OCI-LY7 (cell line): ENCODE measurements at regions not wholly inside any gene's neighbourhood (a gene's known extent, or its start where the extent isn't known, plus 50 kb on each side); places are given as distances from the start of the nearest gene placed in this dataset.

ENCODE experiments used
- BruUV-seq: library from RNA; stranded (reverse); fragments of 400-500 nt; replicated peaks from 2 replicates; lab custom pipeline; 2021; lab: Mats Ljungman, UMichigan
- CTCF ChIA-PET: fragments of 300-600 bp; sonication (Branson Sonifier 250); formaldehyde crosslinking; loops from one replicate; lab custom pipeline; 2022; ENCODE audit warnings: antibody characterized with exemption; ENCODE audit not compliant: unreplicated experiment; lab: Charles Lee
- POLR2A ChIA-PET: fragments of 300-600 bp; sonication (Branson Sonifier 250); formaldehyde crosslinking; loops from one replicate; lab custom pipeline; 2022; ENCODE audit warnings: antibody characterized with exemption; lab: Charles Lee
- DNase-seq: peaks from one replicate; pipeline ENCODE4 v3.0.0-alpha.2; 2015; ENCODE audit warnings: low spot score
- H2AFZ ChIP-seq: fragments of 200-600 bp; sonication (generic), shearing (Covaris generic); 2 replicates; pipeline ENCODE4 v1.6.1; 2014; ENCODE audit warnings: mild to moderate bottlenecking, antibody characterized with exemption, low read length, moderate library complexity
- H3K27ac ChIP-seq: fragments of 200-600 bp; sonication (generic); 2 replicates; pipeline ENCODE4 v1.5.1; 2014; ENCODE audit warnings: mixed run types, low read depth, mild to moderate bottlenecking, moderate library complexity, low read length, inconsistent platforms; ENCODE audit not compliant: poor library complexity, severe bottlenecking
- H3K36me3 ChIP-seq: fragments of 200-600 bp; sonication (generic); 2 replicates; pipeline ENCODE4 v1.6.1; 2014; ENCODE audit warnings: mild to moderate bottlenecking, antibody characterized with exemption, low read length, moderate library complexity, mixed read lengths; ENCODE audit not compliant: insufficient read depth
- H3K4me1 ChIP-seq: fragments of 200-600 bp; sonication (generic); 2 replicates; pipeline ENCODE4 v1.5.1; 2014; ENCODE audit warnings: mild to moderate bottlenecking, low read length; ENCODE audit not compliant: insufficient read depth, poor library complexity, severe bottlenecking
- H3K4me2 ChIP-seq: fragments of 200-600 bp; sonication (generic); 2 replicates; pipeline ENCODE4 v1.6.1; 2014; ENCODE audit warnings: mild to moderate bottlenecking, low read length
- H3K4me3 ChIP-seq: fragments of 200-600 bp; sonication (generic); 2 replicates; pipeline ENCODE4 v1.5.1; 2014; ENCODE audit warnings: mild to moderate bottlenecking, low read depth, low read length; ENCODE audit not compliant: poor library complexity, severe bottlenecking
- H3K79me2 ChIP-seq: fragments of 200-600 bp; sonication (generic); 2 replicates; pipeline ENCODE4 v1.6.1; 2016; ENCODE audit warnings: low read depth, mild to moderate bottlenecking, low read length, moderate library complexity, mixed read lengths; ENCODE audit not compliant: insufficient read depth
- H3K9me2 ChIP-seq: fragments of 200-600 bp; sonication (generic); 2 replicates; pipeline ENCODE4 v1.6.1; 2016; ENCODE audit warnings: mild to moderate bottlenecking, low read length, mixed read lengths; ENCODE audit not compliant: insufficient read depth
- H3K9me3 ChIP-seq: fragments of 200-600 bp; sonication (generic); 2 replicates; pipeline ENCODE4 v1.6.1; 2014; ENCODE audit warnings: mild to moderate bottlenecking, mixed run types, low read length, mixed read lengths
- H4K20me1 ChIP-seq: fragments of 200-600 bp; sonication (generic); 2 replicates; pipeline ENCODE4 v1.6.1; 2014; ENCODE audit warnings: mild to moderate bottlenecking, antibody characterized with exemption, low read length, moderate library complexity, mixed read lengths; ENCODE audit not compliant: insufficient read depth
- CTCF ChIP-seq: fragments of 200-600 bp; sonication (generic); conservative IDR thresholded peaks from 2 replicates; pipeline ENCODE4 v1.5.1; 2014; ENCODE audit warnings: mild to moderate bottlenecking, antibody characterized with exemption, low read length, moderate library complexity, mixed read lengths
- EZH2phosphoT487 ChIP-seq: fragments of 200-600 bp; sonication (generic); IDR thresholded peaks from 2 replicates; pipeline ENCODE4 v1.6.1; 2018; ENCODE audit warnings: low read depth, borderline replicate concordance, mild to moderate bottlenecking, mixed run types, antibody characterized with exemption, low read length, moderate library complexity, mixed read lengths
- intact Hi-C: fragments of 100-400 bp; cut with micrococcal nuclease; formaldehyde crosslinking; loops from one replicate; pipeline ENCODE4 v1.10.0; 2022; ENCODE audit not compliant: unreplicated experiment

GRCh38 chr6:27143474-27144026 lies 104.0 kb upstream of the PRSS16 start:
- Histone ChIP-seq H2AFZ (no peak overlapping the region), H3K36me3 (0 out of 2 replicates have a peak, but pooled peaks cover 6% of the 10 kb centered on the region), H3K4me3 (peak overlapping the region; percentile 32), H4K20me1 (no peaks in the 10 kb centered on the region), H3K9me3 (no peaks in the 10 kb centered on the region), H3K79me2 (peaks cover 34% of the 10 kb centered on the region; the same call in 1 of the 2 replicates), H3K4me2 (peak overlapping the region; percentile 75), H3K9me2 (no peaks in the 10 kb centered on the region), H3K4me1 (peaks cover 61% of the 10 kb centered on the region), H3K27ac (peak overlapping the region; percentile 99)
- no TSS peak for BruUV-seq
- DNase-seq: no peak
- CTCF ChIA-PET: interaction anchor here (1.1 kb wide), 1 partner anchor 12 kb away, joined by 3 read pairs; no protein-coding TSS in a partner anchor
- intact Hi-C loops: loop anchor here (10.0 kb wide), 1 partner anchor 1759 kb away; no protein-coding TSS in a partner anchor
- TF ChIP-seq CTCF (no peak), EZH2phosphoT487 (no peak)
- POLR2A ChIA-PET: interaction anchor here (0.7 to 10.1 kb wide), 19 partner anchors 12 to 1693 kb away, joined by 3 to 235 read pairs (median 5); a partner anchor contains a TSS

GRCh38 chr6:27144740-27145079 lies 102.8 kb upstream of the PRSS16 start:
- no peaks in the 10 kb centered on the region for H3K9me3 ChIP-seq
- H2AFZ ChIP-seq: no peak overlapping the region
- peaks cover 34% of the 10 kb centered on the region; the same call in 1 of the 2 replicates for H3K79me2 ChIP-seq
- peak; percentile 64 for DNase-seq
- H3K9me2 ChIP-seq: no peaks in the 10 kb centered on the region
- 0 out of 2 replicates have a peak, but pooled peaks cover 3% of the 10 kb centered on the region for H3K36me3 ChIP-seq
- no TSS peak for BruUV-seq
- ChIA-PET POLR2A (interaction anchor here (0.6 to 10.1 kb wide), 18 partner anchors 7 to 1114 kb away, joined by 3 to 235 read pairs (median 5); a partner anchor contains a TSS), CTCF (interaction anchor here (1.1 kb wide), 1 partner anchor 10 kb away, joined by 3 read pairs; no protein-coding TSS in a partner anchor)
- H3K4me2 ChIP-seq: peak overlapping the region; percentile 86
- intact Hi-C loops: loop anchor here (5.0 to 10.0 kb wide), 2 partner anchors 1112 to 1760 kb away; a partner anchor contains a TSS
- no peaks in the 10 kb centered on the region for H4K20me1 ChIP-seq
- no peak for TF ChIP-seq CTCF
- no peak for TF ChIP-seq EZH2phosphoT487
- peak overlapping the region; percentile 99 for H3K27ac ChIP-seq
- peaks cover 68% of the 10 kb centered on the region for H3K4me1 ChIP-seq
- H3K4me3 ChIP-seq: peak overlapping the region; percentile 73
